Cardiac fibroblast (primary cell): ENCODE measurements at regions not wholly inside any gene's neighbourhood (a gene's known extent, or its start where the extent isn't known, plus 50 kb on each side); places are given as distances from the start of the nearest gene placed in this dataset.
A peak's percentile ranks its signal among the peaks of the same experiment; 100 is the strongest.

Experiments
- DNase-seq, 2 donors: peaks; one replicate each; pipeline versions ENCODE4 v3.0.0 to v3.0.0-alpha.2; 2010; ENCODE audit warnings: low read depth in 2 of 2
- H3K4me3 ChIP-seq, 2 donors: replicated peaks in 1 of 2; 1 replicate in 1 of 2; 2 replicates in 1 of 2; pipeline ENCODE4 v1.5.1; 2011; ENCODE audit warnings: low read depth in 2 of 2, low read length in 2 of 2, mild to moderate bottlenecking in 2 of 2, moderate library complexity in 1 of 2
- CTCF ChIP-seq: IDR thresholded peaks from one replicate; pipeline ENCODE4 v1.5.1; 2011; ENCODE audit warnings: low read depth, mild to moderate bottlenecking, low read length, inconsistent platforms

- H3K4me3 ChIP-seq = no peak overlapping the region
- TF ChIP-seq CTCF = no peak
- DNase-seq = peak; percentile 72 to 89
Measured at GRCh38 chr13:65914716-65915115, 1315.4 kb downstream of the PCDH9 start.

- no peak for TF ChIP-seq CTCF
- H3K4me3 ChIP-seq = no peak overlapping the region
- DNase-seq = peak; percentile 87 to 95
Measured at GRCh38 chr13:65913173-65913572, 1317.0 kb downstream of the PCDH9 start.

GRCh38 chr13:65912516-65912915 lies 1317.6 kb downstream of the PCDH9 start:
- no peak overlapping the region for H3K4me3 ChIP-seq
- DNase-seq = peak in 1 of 2 donors; percentile 19

GRCh38 chr13:65911546-65912193 lies 1318.5 kb downstream of the PCDH9 start:
- H3K4me3 ChIP-seq = no peak overlapping the region
- DNase-seq = peak; percentile 19 to 46
- no peak for TF ChIP-seq CTCF

More at GRCh38 chr13:65912516-65912915, 1317.6 kb downstream of the PCDH9 start:
- no peak for TF ChIP-seq CTCF

- no peak overlapping the region for H3K4me3 ChIP-seq
- DNase-seq = no peak
- no peak for TF ChIP-seq CTCF
Measured at GRCh38 chr13:65909501-65909900, 1320.6 kb downstream of the PCDH9 start.

GRCh38 chr13:65907666-65908525 lies 1322.2 kb downstream of the PCDH9 start:
- TF ChIP-seq CTCF = no peak
- DNase-seq = peak in 1 of 2 donors; percentile 39
- no peak overlapping the region for H3K4me3 ChIP-seq
